ENCODE measurements at regions not wholly inside any gene's neighbourhood (a gene's known extent, or its start where the extent isn't known, plus 50 kb on each side); places are given as distances from the start of the nearest gene placed in this dataset.

GRCh38 chr17:14940938-14941265 lies 324.2 kb downstream of the PMP22 start:
- H4K91ac ChIP-seq (replicated peaks; ENCODE audit: insufficient read length, low read length) = no peak overlapping the region
- FAIRE-seq = no peak
- H2AFZ ChIP-seq (ENCODE audit: low read length) = no peak overlapping the region
- no peak overlapping the region for H2AK5ac ChIP-seq (ENCODE audit: low read depth, low read length)
- 98% methylated on average over 3 of the region's 3 CpGs; no CpG with 5 or more reads in 1 of the 2 experiments for WGBS, 2 experiments (ENCODE audit: extremely low coverage in 1 of 2, insufficient coverage in 1 of 2, insufficient read length in 1 of 2, insufficient replicate concordance in 2 of 2, low coverage in 1 of 2, low lambda C conversion rate in 2 of 2, missing lambda C conversion rate in 1 of 2)
- no peaks in the 10 kb centered on the region for H3K36me3 ChIP-seq (ENCODE audit: control insufficient read depth in 2 of 4, insufficient read depth in 4 of 4, low read length in 3 of 4)
- no peak overlapping the region for H2BK15ac ChIP-seq (ENCODE audit: low read length)
- H4K5ac ChIP-seq (ENCODE audit: insufficient read length, low read depth, low read length) = no peak overlapping the region
- H3K18ac ChIP-seq (ENCODE audit: extremely low read depth, low read length) = no peak overlapping the region
- H4K8ac ChIP-seq (ENCODE audit: extremely low read depth, insufficient read depth, low read length) = no peak overlapping the region
- no peak overlapping the region for H3K4me2 ChIP-seq (ENCODE audit: insufficient read depth in 1 of 2, low read depth in 2 of 2, low read length in 2 of 2)
- H3K27ac ChIP-seq (ENCODE audit: low read depth, low read length) = no peak overlapping the region
- no peak overlapping the region for H3K4me3 ChIP-seq (ENCODE audit: extremely low read depth in 1 of 4, insufficient read depth in 2 of 4, low read depth in 3 of 4, low read length in 4 of 4)
- POLR2A ChIA-PET (ENCODE audit: partially characterized antibody) = interaction anchor here (0.6 kb wide), 1 partner anchor 399 kb away, joined by 3 read pairs; no protein-coding TSS in a partner anchor
- H3K27me3 ChIP-seq (replicated peaks in 1 of 4; ENCODE audit: control insufficient read depth in 3 of 4, extremely low read depth in 1 of 4, insufficient read depth in 3 of 4, low read length in 3 of 4) = no peaks in the 10 kb centered on the region
- H3K79me1 ChIP-seq (ENCODE audit: low read depth, low read length) = no peaks in the 10 kb centered on the region
- H2BK5ac ChIP-seq (ENCODE audit: low read depth, low read length) = no peak overlapping the region
- DNase-seq (ENCODE audit: low read depth in 1 of 2, low spot score in 2 of 2) = no peak
- CTCF ChIA-PET (ENCODE audit: partially characterized antibody) = interaction anchor here (0.9 to 1.3 kb wide), 3 partner anchors 15 to 272 kb away, joined by 3 read pairs; no protein-coding TSS in a partner anchor
- no peak overlapping the region for H3K14ac ChIP-seq (ENCODE audit: insufficient read length)
- H3K9me3 ChIP-seq (ENCODE audit: insufficient read depth in 2 of 2, low read depth in 1 of 2, low read length in 1 of 2) = no peaks in the 10 kb centered on the region
- no peak overlapping the region for H3K56ac ChIP-seq (replicated peaks; ENCODE audit: insufficient read length, low read depth, low read length)
- no peak overlapping the region for H2BK120ac ChIP-seq (replicated peaks; ENCODE audit: low read depth, low read length)
- peaks cover 1% of the 10 kb centered on the region; the same call in 1 of the 2 replicates for H3K23me2 ChIP-seq (ENCODE audit: low read depth, low read length)
- no peak overlapping the region for H3K9ac ChIP-seq (replicated peaks in 1 of 4; ENCODE audit: extremely low read depth in 1 of 4, low read depth in 3 of 4, low read length in 3 of 4)
- H3K4me1 ChIP-seq (replicated peaks in 1 of 4; ENCODE audit: control insufficient read depth in 3 of 4, insufficient read depth in 4 of 4, low read length in 3 of 4) = no peaks in the 10 kb centered on the region
- no peaks in the 10 kb centered on the region for H4K20me1 ChIP-seq (replicated peaks in 1 of 2; ENCODE audit: control insufficient read depth in 1 of 2, insufficient read depth in 2 of 2, low read length in 2 of 2)
- no peaks in the 10 kb centered on the region for H3K79me2 ChIP-seq (ENCODE audit: control insufficient read depth in 1 of 2, insufficient read depth in 2 of 2, low read length in 2 of 2)
- H3K23ac ChIP-seq (ENCODE audit: insufficient read length) = no peak overlapping the region
- no peak overlapping the region for H3K4ac ChIP-seq (replicated peaks; ENCODE audit: insufficient read length, low read depth, low read length)
- no peak overlapping the region for H2BK20ac ChIP-seq (ENCODE audit: low read length)
- no peak overlapping the region for H2BK12ac ChIP-seq (ENCODE audit: low read depth, low read length)
- TF ChIP-seq KDM4A (IDR thresholded peaks at IDR 0.05; ENCODE audit: low read depth, low read length, severe bottlenecking) = no peak
- TF ChIP-seq TCF12 (IDR thresholded peaks at IDR 0.05; ENCODE audit: low read depth, low read length) = no peak
- TF ChIP-seq SIX5 (IDR thresholded peaks at IDR 0.05; ENCODE audit: low read depth, low read length) = no peak
- TF ChIP-seq EZH2 (IDR thresholded peaks at IDR 0.05; ENCODE audit: low read depth, low read length, severe bottlenecking) = no peak
- no peak for TF ChIP-seq HDAC6 (IDR thresholded peaks at IDR 0.05; ENCODE audit: low read depth, low read length)
- TF ChIP-seq RXRA (IDR thresholded peaks at IDR 0.05; ENCODE audit: insufficient read depth, low read depth, low read length) = no peak
- no peak for TF ChIP-seq SP4 (IDR thresholded peaks at IDR 0.05; ENCODE audit: low read length)
- no peak for TF ChIP-seq EGR1 (IDR thresholded peaks at IDR 0.05; ENCODE audit: borderline replicate concordance, low read depth, low read length)
- no peak for TF ChIP-seq KDM1A (IDR thresholded peaks at IDR 0.05; ENCODE audit: borderline replicate concordance, low read length)
- TF ChIP-seq MAX (IDR thresholded peaks at IDR 0.05) = no peak
- TF ChIP-seq SAP30 (IDR thresholded peaks at IDR 0.05; ENCODE audit: insufficient read depth, insufficient replicate concordance, low read length) = no peak
- TF ChIP-seq RFX5 (IDR thresholded peaks at IDR 0.05; ENCODE audit: borderline replicate concordance, low read depth, low read length) = no peak

All from H1 (cell line).